ENCODE measurements at regions not wholly inside any gene's neighbourhood (a gene's known extent, or its start where the extent isn't known, plus 50 kb on each side); places are given as distances from the start of the nearest gene placed in this dataset.

DNA sequence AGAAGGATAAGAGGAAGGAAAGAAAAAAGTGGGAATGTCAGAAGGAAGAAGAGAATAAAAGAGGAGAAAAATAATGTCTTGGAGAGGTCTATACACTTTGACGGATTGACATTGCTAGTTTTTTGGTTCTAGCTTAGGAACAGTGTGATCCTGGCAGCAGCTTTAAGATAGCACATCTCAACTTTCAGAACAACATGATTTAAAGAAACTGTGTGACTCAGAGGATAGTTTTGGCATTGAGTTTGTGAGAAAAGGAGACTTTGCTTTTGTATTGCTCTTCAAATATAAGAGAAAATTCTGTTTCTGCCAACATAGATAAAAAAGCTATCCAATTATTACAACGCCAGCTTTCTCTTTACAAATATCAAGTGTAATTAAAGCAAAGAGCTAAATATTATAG, 260.7 kb upstream of the ARRDC3 start:
- Histone ChIP-seq H3K18ac (ENCODE audit: low read length) (no peak overlapping the region), H4K8ac (ENCODE audit: low read depth, low read length) (no peak overlapping the region), H3K23ac (ENCODE audit: low read depth, low read length, poor library complexity) (no peak overlapping the region), H3K4ac (ENCODE audit: low read length) (no peak overlapping the region), H2BK120ac (ENCODE audit: low read depth, low read length) (no peak overlapping the region), H3K4me2 (ENCODE audit: insufficient read depth, low read length, poor library complexity, severe bottlenecking) (no peak overlapping the region), H3K79me1 (ENCODE audit: low read depth, low read length) (no peaks in the 10 kb centered on the region), H3K36me3 (replicated peaks in 1 of 2; ENCODE audit: control insufficient read depth in 2 of 2, insufficient read depth in 2 of 2, low read length in 2 of 2) (no peaks in the 10 kb centered on the region), H3K27ac (replicated peaks; ENCODE audit: low read length) (no peak overlapping the region), H3K27me3 (ENCODE audit: control insufficient read depth in 3 of 3, insufficient read depth in 3 of 3, low read depth in 1 of 3, low read length in 3 of 3) (no peaks in the 10 kb centered on the region), H2BK15ac (ENCODE audit: low read length) (no peak overlapping the region), H2BK5ac (ENCODE audit: low read length) (no peak overlapping the region), H3K9ac (ENCODE audit: low read depth, low read length, poor library complexity) (no peak overlapping the region), H3K14ac (ENCODE audit: low read length) (no peak overlapping the region), H2AK5ac (ENCODE audit: low read depth, low read length) (no peak overlapping the region), H3K4me1 (ENCODE audit: control insufficient read depth in 2 of 2, insufficient read depth in 1 of 2, low read depth in 1 of 2, low read length in 2 of 2) (peaks cover 0 to 13% of the 10 kb centered on the region in 2 donors), H3K4me3 (ENCODE audit: low read length in 2 of 2) (no peak overlapping the region), H3K9me3 (replicated peaks in 1 of 2; ENCODE audit: control insufficient read depth in 2 of 2, insufficient read depth in 1 of 2, low read depth in 1 of 2, low read length in 2 of 2) (no peaks in the 10 kb centered on the region), H2BK12ac (ENCODE audit: low read length) (no peak overlapping the region), H4K91ac (ENCODE audit: low read depth, low read length, poor library complexity) (no peak overlapping the region), H2AFZ (ENCODE audit: low read length) (no peak overlapping the region)
- no CpG with 5 or more reads among the region's 2 CpGs for WGBS, 2 donors (ENCODE audit: extremely low coverage in 2 of 2, insufficient read length in 2 of 2, insufficient replicate concordance in 1 of 2)
- no peak for DNase-seq (ENCODE audit: low spot score)

GRCh38 chr5:91642581-91642980, 259.5 kb upstream of the ARRDC3 start:
- no CpG with 5 or more reads among the region's 5 CpGs for WGBS, 2 donors (ENCODE audit: extremely low coverage in 2 of 2, insufficient read length in 2 of 2, insufficient replicate concordance in 1 of 2)
- no peak for DNase-seq (ENCODE audit: low spot score)
- Histone ChIP-seq H2AK5ac (ENCODE audit: low read depth, low read length) (no peak overlapping the region), H2BK15ac (ENCODE audit: low read length) (no peak overlapping the region), H3K27ac (replicated peaks; ENCODE audit: low read length) (no peak overlapping the region), H3K36me3 (replicated peaks in 1 of 2; ENCODE audit: control insufficient read depth in 2 of 2, insufficient read depth in 2 of 2, low read length in 2 of 2) (no peaks in the 10 kb centered on the region), H3K4me2 (ENCODE audit: insufficient read depth, low read length, poor library complexity, severe bottlenecking) (no peak overlapping the region), H4K91ac (ENCODE audit: low read depth, low read length, poor library complexity) (no peak overlapping the region), H2BK12ac (ENCODE audit: low read length) (no peak overlapping the region), H3K14ac (ENCODE audit: low read length) (no peak overlapping the region), H3K4me1 (ENCODE audit: control insufficient read depth in 2 of 2, insufficient read depth in 1 of 2, low read depth in 1 of 2, low read length in 2 of 2) (peaks cover 0 to 13% of the 10 kb centered on the region in 2 donors), H3K23ac (ENCODE audit: low read depth, low read length, poor library complexity) (no peak overlapping the region), H4K8ac (ENCODE audit: low read depth, low read length) (no peak overlapping the region), H3K18ac (ENCODE audit: low read length) (no peak overlapping the region), H2BK120ac (ENCODE audit: low read depth, low read length) (no peak overlapping the region), H3K4ac (ENCODE audit: low read length) (no peak overlapping the region), H3K27me3 (ENCODE audit: control insufficient read depth in 3 of 3, insufficient read depth in 3 of 3, low read depth in 1 of 3, low read length in 3 of 3) (no peaks in the 10 kb centered on the region), H3K4me3 (ENCODE audit: low read length in 2 of 2) (no peak overlapping the region), H3K9me3 (replicated peaks in 1 of 2; ENCODE audit: control insufficient read depth in 2 of 2, insufficient read depth in 1 of 2, low read depth in 1 of 2, low read length in 2 of 2) (no peaks in the 10 kb centered on the region), H3K79me1 (ENCODE audit: low read depth, low read length) (no peaks in the 10 kb centered on the region), H2BK5ac (ENCODE audit: low read length) (no peak overlapping the region), H2AFZ (ENCODE audit: low read length) (peak overlapping the region; percentile 10), H3K9ac (ENCODE audit: low read depth, low read length, poor library complexity) (no peak overlapping the region)

DNA sequence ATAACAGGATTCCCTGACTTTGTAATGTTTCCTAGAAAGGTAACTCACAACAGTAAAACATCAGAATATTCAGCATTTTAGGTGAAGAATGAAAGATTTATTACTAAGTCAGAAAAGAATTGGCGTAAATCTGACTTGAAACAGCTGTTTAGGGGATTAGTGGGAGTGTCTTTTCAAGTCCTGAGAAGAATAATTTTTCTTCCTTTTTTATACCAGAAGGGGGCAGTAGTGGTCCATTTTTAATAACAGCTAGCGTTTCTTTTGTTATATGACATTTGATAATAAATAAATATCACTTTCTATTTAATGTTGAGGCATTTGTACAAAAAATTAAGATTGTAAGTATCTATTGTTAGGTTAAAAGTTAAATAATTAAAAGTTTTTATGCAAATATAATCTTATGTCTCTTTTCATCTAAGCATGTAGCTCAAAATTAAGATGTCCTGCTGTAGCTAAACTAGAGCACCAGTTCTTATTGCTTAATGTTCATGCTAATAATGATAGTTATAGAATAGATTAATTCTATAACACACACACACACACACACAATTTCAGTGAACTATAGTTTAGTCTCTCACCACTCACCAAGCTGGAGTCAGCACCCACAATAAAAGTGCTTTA, 258.7 kb upstream of the ARRDC3 start:
- Histone ChIP-seq H3K18ac (ENCODE audit: low read length) (no peak overlapping the region), H2BK5ac (ENCODE audit: low read length) (no peak overlapping the region), H3K4ac (ENCODE audit: low read length) (no peak overlapping the region), H3K23ac (ENCODE audit: low read depth, low read length, poor library complexity) (no peak overlapping the region), H2AFZ (ENCODE audit: low read length) (no peak overlapping the region), H3K79me1 (ENCODE audit: low read depth, low read length) (no peaks in the 10 kb centered on the region), H3K36me3 (replicated peaks in 1 of 2; ENCODE audit: control insufficient read depth in 2 of 2, insufficient read depth in 2 of 2, low read length in 2 of 2) (no peaks in the 10 kb centered on the region), H2BK12ac (ENCODE audit: low read length) (no peak overlapping the region), H3K4me2 (ENCODE audit: insufficient read depth, low read length, poor library complexity, severe bottlenecking) (no peak overlapping the region), H2BK15ac (ENCODE audit: low read length) (no peak overlapping the region), H3K27ac (replicated peaks; ENCODE audit: low read length) (no peak overlapping the region), H2AK5ac (ENCODE audit: low read depth, low read length) (no peak overlapping the region), H3K4me1 (ENCODE audit: control insufficient read depth in 2 of 2, insufficient read depth in 1 of 2, low read depth in 1 of 2, low read length in 2 of 2) (peaks cover 0 to 13% of the 10 kb centered on the region in 2 donors), H4K91ac (ENCODE audit: low read depth, low read length, poor library complexity) (no peak overlapping the region), H3K27me3 (ENCODE audit: control insufficient read depth in 3 of 3, insufficient read depth in 3 of 3, low read depth in 1 of 3, low read length in 3 of 3) (no peaks in the 10 kb centered on the region), H3K4me3 (ENCODE audit: low read length in 2 of 2) (no peak overlapping the region), H3K9me3 (replicated peaks in 1 of 2; ENCODE audit: control insufficient read depth in 2 of 2, insufficient read depth in 1 of 2, low read depth in 1 of 2, low read length in 2 of 2) (no peaks in the 10 kb centered on the region), H3K9ac (ENCODE audit: low read depth, low read length, poor library complexity) (no peak overlapping the region), H3K14ac (ENCODE audit: low read length) (no peak overlapping the region), H2BK120ac (ENCODE audit: low read depth, low read length) (no peak overlapping the region), H4K8ac (ENCODE audit: low read depth, low read length) (no peak overlapping the region)
- WGBS, 2 donors (ENCODE audit: extremely low coverage in 2 of 2, insufficient read length in 2 of 2, insufficient replicate concordance in 1 of 2), result no CpG with 5 or more reads among the region's 2 CpGs
- DNase-seq (ENCODE audit: low spot score), result peak; percentile 62

DNA sequence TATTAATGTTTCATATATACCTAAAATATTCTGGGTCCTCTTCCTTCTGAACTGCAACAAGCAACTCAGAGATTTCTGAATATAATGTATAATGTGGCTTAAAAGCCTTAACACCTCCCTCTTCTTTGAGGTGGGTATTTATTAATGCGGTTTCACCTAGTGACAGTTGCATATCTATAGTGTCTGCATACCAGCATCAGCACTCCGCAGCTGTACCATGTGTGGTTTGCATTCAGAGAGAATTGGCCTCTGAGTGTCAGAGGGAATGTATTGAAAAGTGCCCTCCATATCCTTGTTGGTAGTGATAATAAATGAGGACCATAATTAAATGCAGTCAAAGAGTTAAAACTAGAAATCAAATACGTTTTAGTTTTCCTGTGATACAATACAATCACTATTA, 256.6 kb upstream of the ARRDC3 start:
- no peak overlapping the region for H4K8ac ChIP-seq (ENCODE audit: low read depth, low read length)
- H3K36me3 ChIP-seq (replicated peaks in 1 of 2; ENCODE audit: control insufficient read depth in 2 of 2, insufficient read depth in 2 of 2, low read length in 2 of 2), result no peaks in the 10 kb centered on the region
- H3K4ac ChIP-seq (ENCODE audit: low read length), result no peak overlapping the region

More for the DNA sequence above, 256.6 kb upstream of the ARRDC3 start:
- Histone ChIP-seq H2AK5ac (ENCODE audit: low read depth, low read length) (no peak overlapping the region), H3K4me3 (ENCODE audit: low read length in 2 of 2) (no peak overlapping the region), H2BK12ac (ENCODE audit: low read length) (no peak overlapping the region), H2AFZ (ENCODE audit: low read length) (no peak overlapping the region), H3K4me2 (ENCODE audit: insufficient read depth, low read length, poor library complexity, severe bottlenecking) (no peak overlapping the region), H3K27me3 (ENCODE audit: control insufficient read depth in 3 of 3, insufficient read depth in 3 of 3, low read depth in 1 of 3, low read length in 3 of 3) (no peaks in the 10 kb centered on the region), H3K18ac (ENCODE audit: low read length) (no peak overlapping the region), H3K14ac (ENCODE audit: low read length) (no peak overlapping the region), H3K9ac (ENCODE audit: low read depth, low read length, poor library complexity) (no peak overlapping the region), H2BK5ac (ENCODE audit: low read length) (no peak overlapping the region), H2BK120ac (ENCODE audit: low read depth, low read length) (no peak overlapping the region), H4K91ac (ENCODE audit: low read depth, low read length, poor library complexity) (no peak overlapping the region), H3K9me3 (replicated peaks in 1 of 2; ENCODE audit: control insufficient read depth in 2 of 2, insufficient read depth in 1 of 2, low read depth in 1 of 2, low read length in 2 of 2) (no peaks in the 10 kb centered on the region), H3K27ac (replicated peaks; ENCODE audit: low read length) (no peak overlapping the region), H3K23ac (ENCODE audit: low read depth, low read length, poor library complexity) (no peak overlapping the region), H2BK15ac (ENCODE audit: low read length) (no peak overlapping the region), H3K4me1 (ENCODE audit: control insufficient read depth in 2 of 2, insufficient read depth in 1 of 2, low read depth in 1 of 2, low read length in 2 of 2) (peaks cover 0 to 16% of the 10 kb centered on the region in 2 donors), H3K79me1 (ENCODE audit: low read depth, low read length) (no peaks in the 10 kb centered on the region)
- no CpG with 5 or more reads among the region's 3 CpGs for whole genome bisulfite sequencing, 2 donors (ENCODE audit: extremely low coverage in 2 of 2, insufficient read length in 2 of 2, insufficient replicate concordance in 1 of 2)
- DNase-seq (ENCODE audit: low spot score), result no peak

Data from neuronal stem cell (in vitro differentiated cells).